ENCODE measurements at regions not wholly inside any gene's neighbourhood (a gene's known extent, or its start where the extent isn't known, plus 50 kb on each side); places are given as distances from the start of the nearest gene placed in this dataset.

DNA sequence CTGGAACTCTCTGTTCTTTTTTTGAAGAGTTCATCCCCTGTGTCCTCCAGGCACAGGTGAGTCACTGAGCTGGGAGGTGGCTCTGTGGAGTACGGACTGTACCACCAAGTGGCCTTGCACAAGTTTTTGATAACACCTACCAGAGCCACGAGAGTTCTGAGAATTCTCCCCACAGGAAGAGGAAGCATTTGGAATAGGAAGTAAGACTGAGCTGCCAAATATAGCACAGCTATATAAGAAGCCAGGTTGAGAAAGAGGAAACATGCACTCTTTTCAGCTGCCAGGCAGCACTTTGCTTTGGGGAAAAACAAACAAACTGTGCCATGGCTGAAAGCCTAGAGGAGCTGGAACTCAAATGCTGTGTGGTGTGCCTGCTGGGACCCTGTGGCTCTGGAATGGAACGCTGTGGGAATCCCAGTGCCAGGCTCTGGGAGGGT is 70.8 kb upstream of the RIPOR2 start:
- H3K27me3 ChIP-seq (ENCODE audit: control insufficient read depth, insufficient read depth, low read length): no peaks in the 10 kb centered on the region
- no peaks in the 10 kb centered on the region for H3K9me3 ChIP-seq (ENCODE audit: control insufficient read depth, insufficient read depth, low read length)
- H3K4me3 ChIP-seq (ENCODE audit: low read depth, low read length): no peak overlapping the region
- no peak for DNase-seq (ENCODE audit: low read depth, low spot score)
- H3K27ac ChIP-seq (ENCODE audit: low read depth, low read length): no peak overlapping the region
- ChIA-PET POLR2A (no interaction called here), CTCF (interaction anchor here (5.6 kb wide), 1 partner anchor 15 kb away, joined by 34 read pairs; no protein-coding TSS in a partner anchor)
- TF ChIP-seq CTCF (IDR thresholded peaks at IDR 0.05; ENCODE audit: low read depth, low read length): no peak

GRCh38 chr6:25007269-25007699 is 71.5 kb upstream of the RIPOR2 start:
- POLR2A ChIA-PET: no interaction called here
- TF ChIP-seq CTCF (IDR thresholded peaks at IDR 0.05; ENCODE audit: low read depth, low read length): no peak
- H3K27ac ChIP-seq (ENCODE audit: low read depth, low read length): no peak overlapping the region

GRCh38 chr6:25008707-25009392 is 73.1 kb upstream of the RIPOR2 start:
- no peak for TF ChIP-seq CTCF (IDR thresholded peaks at IDR 0.05; ENCODE audit: low read depth, low read length)
- H3K4me3 ChIP-seq (ENCODE audit: low read depth, low read length): no peak overlapping the region
- ChIA-PET CTCF (interaction anchor here (0.6 to 5.6 kb wide), 3 partner anchors 17 to 127 kb away, joined by 3 to 34 read pairs (median 4); no protein-coding TSS in a partner anchor), POLR2A (no interaction called here)
- no peak for DNase-seq (ENCODE audit: low read depth, low spot score)
- no peaks in the 10 kb centered on the region for H3K9me3 ChIP-seq (ENCODE audit: control insufficient read depth, insufficient read depth, low read length)
- H3K27me3 ChIP-seq (ENCODE audit: control insufficient read depth, insufficient read depth, low read length): no peaks in the 10 kb centered on the region
- no peak overlapping the region for H3K27ac ChIP-seq (ENCODE audit: low read depth, low read length)

More at GRCh38 chr6:25007269-25007699, 71.5 kb upstream of the RIPOR2 start:
- no peak overlapping the region for H3K4me3 ChIP-seq (ENCODE audit: low read depth, low read length)
- DNase-seq (ENCODE audit: low read depth, low spot score): no peak
- H3K9me3 ChIP-seq (ENCODE audit: control insufficient read depth, insufficient read depth, low read length): no peaks in the 10 kb centered on the region
- H3K27me3 ChIP-seq (ENCODE audit: control insufficient read depth, insufficient read depth, low read length): no peaks in the 10 kb centered on the region
- CTCF ChIA-PET: interaction anchor here (5.6 kb wide), 1 partner anchor 16 kb away, joined by 34 read pairs; no protein-coding TSS in a partner anchor

- POLR2A ChIA-PET: no interaction called here
- Histone ChIP-seq H3K27ac (ENCODE audit: low read depth, low read length) (no peak overlapping the region), H3K4me3 (ENCODE audit: low read depth, low read length) (no peak overlapping the region), H3K27me3 (ENCODE audit: control insufficient read depth, insufficient read depth, low read length) (no peaks in the 10 kb centered on the region), H3K9me3 (ENCODE audit: control insufficient read depth, insufficient read depth, low read length) (no peaks in the 10 kb centered on the region)
- DNase-seq (ENCODE audit: low read depth, low spot score): no peak
- CTCF ChIA-PET: interaction anchor here (0.6 to 5.6 kb wide), 3 partner anchors 18 to 127 kb away, joined by 3 to 34 read pairs (median 4); no protein-coding TSS in a partner anchor
- no peak for TF ChIP-seq CTCF (IDR thresholded peaks at IDR 0.05; ENCODE audit: low read depth, low read length)
These were observed 73.6 kb upstream of the RIPOR2 start for GRCh38 chr6:25009393-25009710.

GRCh38 chr6:25010176-25010575 is 74.4 kb upstream of the RIPOR2 start:
- ChIA-PET POLR2A (no interaction called here), CTCF (interaction anchor here (5.6 kb wide), 1 partner anchor 19 kb away, joined by 34 read pairs; no protein-coding TSS in a partner anchor)
- Histone ChIP-seq H3K9me3 (ENCODE audit: control insufficient read depth, insufficient read depth, low read length) (no peaks in the 10 kb centered on the region), H3K27me3 (ENCODE audit: control insufficient read depth, insufficient read depth, low read length) (no peaks in the 10 kb centered on the region), H3K4me3 (ENCODE audit: low read depth, low read length) (no peak overlapping the region), H3K27ac (ENCODE audit: low read depth, low read length) (no peak overlapping the region)
- DNase-seq (ENCODE audit: low read depth, low spot score): no peak
- no peak for TF ChIP-seq CTCF (IDR thresholded peaks at IDR 0.05; ENCODE audit: low read depth, low read length)
